Activated T-helper 2 cell treated with anti-CD3 and anti-CD28 coated beads, Interferon-gamma antibody, Interleukin-2, Interleukin-4, amounts not matched to agents 10 μg/mL and 5 μg/mL and 100 μg/mL, durations not matched to agents 14 hours and 24 hours and 36 hours (primary cell): ENCODE measurements at regions not wholly inside any gene's neighbourhood (a gene's known extent, or its start where the extent isn't known, plus 50 kb on each side); places are given as distances from the start of the nearest gene placed in this dataset.
"Not testable (repeated sequence)": the region's sequence is repeated elsewhere in the genome, so short reads cannot be mapped to it uniquely, and the experiment has no call there.

Experiments used
- DNase-seq: peaks from one replicate; pipeline ENCODE4 v3.0.0; 2021; ENCODE audit warnings: low spot score
- H3K27ac Mint-ChIP-seq: one replicate; pipeline ENCODE4 v1.8.0; 2021; ENCODE audit warnings: mixed read lengths
- H3K27me3 Mint-ChIP-seq: one replicate; pipeline ENCODE4 v1.8.0; 2021; ENCODE audit warnings: low read depth, mixed read lengths
- H3K36me3 Mint-ChIP-seq: one replicate; pipeline ENCODE4 v1.8.0; 2021; ENCODE audit warnings: low read depth, mixed read lengths
- H3K4me1 Mint-ChIP-seq: one replicate; pipeline ENCODE4 v1.8.0; 2021; ENCODE audit warnings: low read depth, mixed read lengths
- H3K4me3 Mint-ChIP-seq: one replicate; pipeline ENCODE4 v1.8.0; 2021; ENCODE audit warnings: low read depth, mild to moderate bottlenecking, moderate library complexity, mixed read lengths
- H3K9me3 Mint-ChIP-seq: one replicate; pipeline ENCODE4 v1.8.0; 2021; ENCODE audit warnings: mixed read lengths
- intact Hi-C: fragments of 100-400 bp; cut with micrococcal nuclease; formaldehyde crosslinking; loops from one replicate; pipeline ENCODE4 v1.15.1; 2023

GRCh38 chr6:78694628-78695027, 172.7 kb upstream of the IRAK1BP1 start:
- H3K9me3 Mint-ChIP-seq, H3K36me3 Mint-ChIP-seq, H3K4me1 Mint-ChIP-seq, H3K27ac Mint-ChIP-seq, H3K4me3 Mint-ChIP-seq, DNase-seq, H3K27me3 Mint-ChIP-seq, intact Hi-C loops: not testable (repeated sequence)

- Mint-ChIP-seq H3K27ac (no peak overlapping the region), H3K27me3 (no peaks in the 10 kb centered on the region)
- intact Hi-C loops: no loop called here
These were observed 166.4 kb upstream of the IRAK1BP1 start for GRCh38 chr6:78700991-78701390.

GRCh38 chr6:78701407-78701806, 165.9 kb upstream of the IRAK1BP1 start:
- intact Hi-C loops: no loop called here
- Mint-ChIP-seq H3K27me3 (no peaks in the 10 kb centered on the region), H3K4me3 (no peak overlapping the region), H3K27ac (no peak overlapping the region), H3K36me3 (no peaks in the 10 kb centered on the region), H3K9me3 (no peaks in the 10 kb centered on the region), H3K4me1 (no peaks in the 10 kb centered on the region)
- no peak for DNase-seq

More at GRCh38 chr6:78700991-78701390, 166.4 kb upstream of the IRAK1BP1 start:
- H3K9me3 Mint-ChIP-seq: no peaks in the 10 kb centered on the region
- no peaks in the 10 kb centered on the region for H3K36me3 Mint-ChIP-seq
- H3K4me1 Mint-ChIP-seq: no peaks in the 10 kb centered on the region
- no peak overlapping the region for H3K4me3 Mint-ChIP-seq
- DNase-seq: no peak

GRCh38 chr6:78709021-78709420, 158.3 kb upstream of the IRAK1BP1 start:
- no peaks in the 10 kb centered on the region for H3K27me3 Mint-ChIP-seq
- H3K36me3 Mint-ChIP-seq: no peaks in the 10 kb centered on the region
- no peak for DNase-seq
- H3K9me3 Mint-ChIP-seq: no peaks in the 10 kb centered on the region
- no peaks in the 10 kb centered on the region for H3K4me1 Mint-ChIP-seq
- H3K27ac Mint-ChIP-seq: no peak overlapping the region
- no peak overlapping the region for H3K4me3 Mint-ChIP-seq
- intact Hi-C loops: no loop called here

GRCh38 chr6:78713564-78713963, 153.8 kb upstream of the IRAK1BP1 start:
- H3K9me3 Mint-ChIP-seq: no peaks in the 10 kb centered on the region
- H3K4me1 Mint-ChIP-seq: no peaks in the 10 kb centered on the region
- no peaks in the 10 kb centered on the region for H3K36me3 Mint-ChIP-seq
- H3K27me3 Mint-ChIP-seq: no peaks in the 10 kb centered on the region
- intact Hi-C loops: no loop called here
- no peak overlapping the region for H3K4me3 Mint-ChIP-seq
- no peak overlapping the region for H3K27ac Mint-ChIP-seq
- DNase-seq: no peak

- Mint-ChIP-seq H3K27me3 (no peaks in the 10 kb centered on the region), H3K4me3 (no peak overlapping the region), H3K27ac (no peak overlapping the region), H3K36me3 (no peaks in the 10 kb centered on the region), H3K9me3 (peaks cover 43% of the 10 kb centered on the region), H3K4me1 (no peaks in the 10 kb centered on the region)
- DNase-seq: no peak
- intact Hi-C loops: no loop called here
These were observed 123.2 kb upstream of the IRAK1BP1 start for GRCh38 chr6:78744144-78744543.

- Mint-ChIP-seq H3K27ac (no peak overlapping the region), H3K36me3 (no peaks in the 10 kb centered on the region), H3K4me3 (no peak overlapping the region), H3K4me1 (no peaks in the 10 kb centered on the region), H3K27me3 (no peaks in the 10 kb centered on the region), H3K9me3 (peaks cover 37% of the 10 kb centered on the region)
- intact Hi-C loops: no loop called here
- no peak for DNase-seq
These were observed 120.9 kb upstream of the IRAK1BP1 start for GRCh38 chr6:78746457-78746856.

- H3K4me1 Mint-ChIP-seq: no peaks in the 10 kb centered on the region
- intact Hi-C loops: no loop called here
- no peak overlapping the region for H3K4me3 Mint-ChIP-seq
- H3K27me3 Mint-ChIP-seq: no peaks in the 10 kb centered on the region
- no peak overlapping the region for H3K27ac Mint-ChIP-seq
- no peaks in the 10 kb centered on the region for H3K36me3 Mint-ChIP-seq
- DNase-seq: no peak
- H3K9me3 Mint-ChIP-seq: peaks cover 33% of the 10 kb centered on the region
These were observed 118.0 kb upstream of the IRAK1BP1 start for GRCh38 chr6:78749326-78749725.

- H3K27me3 Mint-ChIP-seq, H3K4me3 Mint-ChIP-seq, H3K9me3 Mint-ChIP-seq, H3K27ac Mint-ChIP-seq, H3K4me1 Mint-ChIP-seq, DNase-seq, H3K36me3 Mint-ChIP-seq, intact Hi-C loops: not testable (repeated sequence)
These were observed 109.0 kb upstream of the IRAK1BP1 start for GRCh38 chr6:78758297-78758798.

GRCh38 chr6:78768271-78768670, 99.1 kb upstream of the IRAK1BP1 start:
- Mint-ChIP-seq H3K36me3 (no peaks in the 10 kb centered on the region), H3K4me3 (no peak overlapping the region), H3K27ac (no peak overlapping the region), H3K9me3 (no peaks in the 10 kb centered on the region), H3K27me3 (no peaks in the 10 kb centered on the region), H3K4me1 (no peaks in the 10 kb centered on the region)
- intact Hi-C loops: no loop called here
- DNase-seq: no peak

GRCh38 chr6:78770765-78771164, 96.6 kb upstream of the IRAK1BP1 start:
- Mint-ChIP-seq H3K4me1 (no peaks in the 10 kb centered on the region), H3K9me3 (no peaks in the 10 kb centered on the region), H3K27me3 (no peaks in the 10 kb centered on the region), H3K36me3 (no peaks in the 10 kb centered on the region), H3K4me3 (no peak overlapping the region), H3K27ac (no peak overlapping the region)
- no peak for DNase-seq
- intact Hi-C loops: no loop called here

- H3K36me3 Mint-ChIP-seq: no peaks in the 10 kb centered on the region
- no peak overlapping the region for H3K4me3 Mint-ChIP-seq
- no peak for DNase-seq
- no peaks in the 10 kb centered on the region for H3K9me3 Mint-ChIP-seq
- intact Hi-C loops: no loop called here
- H3K27me3 Mint-ChIP-seq: no peaks in the 10 kb centered on the region
- no peaks in the 10 kb centered on the region for H3K4me1 Mint-ChIP-seq
- no peak overlapping the region for H3K27ac Mint-ChIP-seq
These were observed 95.8 kb upstream of the IRAK1BP1 start for GRCh38 chr6:78771586-78771985.

- intact Hi-C loops: no loop called here
- Mint-ChIP-seq H3K27me3 (no peaks in the 10 kb centered on the region), H3K4me3 (no peak overlapping the region), H3K4me1 (no peaks in the 10 kb centered on the region), H3K36me3 (no peaks in the 10 kb centered on the region), H3K9me3 (no peaks in the 10 kb centered on the region), H3K27ac (no peak overlapping the region)
- DNase-seq: no peak
These were observed 86.3 kb upstream of the IRAK1BP1 start for GRCh38 chr6:78781001-78781400.

- H3K4me1 Mint-ChIP-seq, DNase-seq, H3K27me3 Mint-ChIP-seq, H3K27ac Mint-ChIP-seq, H3K36me3 Mint-ChIP-seq, H3K4me3 Mint-ChIP-seq, H3K9me3 Mint-ChIP-seq, intact Hi-C loops: not testable (repeated sequence)
These were observed 84.0 kb upstream of the IRAK1BP1 start for GRCh38 chr6:78783366-78783765.
